ENCODE measurements at regions not wholly inside any gene's neighbourhood (a gene's known extent, or its start where the extent isn't known, plus 50 kb on each side); places are given as distances from the start of the nearest gene placed in this dataset.

DNA sequence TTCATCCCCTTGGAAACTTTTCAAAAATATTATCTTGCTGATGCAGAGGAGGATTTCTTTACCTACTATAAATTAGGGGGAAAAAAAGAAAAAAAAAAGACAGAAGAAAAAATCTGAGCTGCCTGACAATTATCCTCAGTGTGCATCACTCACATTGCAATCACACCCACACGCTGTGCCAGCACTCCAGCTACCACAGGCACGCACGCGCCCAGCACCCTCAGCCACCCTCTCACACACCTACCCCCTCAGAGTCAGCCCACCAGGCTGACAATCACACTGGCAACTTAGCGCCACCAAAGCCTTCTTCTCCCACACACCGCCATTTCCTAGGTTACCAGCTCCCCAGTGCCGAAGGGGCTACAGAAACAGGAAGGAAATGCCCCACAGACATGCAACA, 236.1 kb downstream of the KCNA4 start:
- no peak for DNase-seq

DNA sequence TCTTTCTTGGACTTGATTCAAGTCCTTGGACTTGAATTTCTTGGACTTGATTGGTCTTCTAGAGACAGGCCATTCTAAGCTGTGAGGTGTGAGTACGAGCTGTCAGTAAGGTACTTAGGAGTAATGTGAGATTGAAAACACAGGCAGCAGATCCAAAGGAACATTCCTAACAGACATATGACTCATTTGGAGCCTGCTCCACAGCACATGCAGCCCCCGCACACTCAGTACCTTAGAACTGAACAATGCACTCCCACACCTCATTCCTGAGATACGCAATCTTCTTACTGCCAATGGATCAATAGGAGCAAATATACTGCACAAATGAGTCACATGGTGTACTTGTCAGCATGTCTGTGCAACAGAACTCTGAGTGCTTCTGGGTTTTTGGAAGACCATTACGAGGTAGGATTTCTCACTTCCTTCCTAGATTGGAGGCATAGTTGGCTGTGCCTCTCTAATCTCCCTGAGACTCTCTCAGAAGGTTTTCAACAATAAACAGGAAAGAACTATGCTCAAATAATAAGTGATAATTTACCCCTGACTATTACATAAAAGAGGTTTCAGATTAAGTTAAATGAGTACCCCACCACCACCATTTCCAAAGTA, 243.1 kb downstream of the KCNA4 start:
- no peak for DNase-seq

DNA sequence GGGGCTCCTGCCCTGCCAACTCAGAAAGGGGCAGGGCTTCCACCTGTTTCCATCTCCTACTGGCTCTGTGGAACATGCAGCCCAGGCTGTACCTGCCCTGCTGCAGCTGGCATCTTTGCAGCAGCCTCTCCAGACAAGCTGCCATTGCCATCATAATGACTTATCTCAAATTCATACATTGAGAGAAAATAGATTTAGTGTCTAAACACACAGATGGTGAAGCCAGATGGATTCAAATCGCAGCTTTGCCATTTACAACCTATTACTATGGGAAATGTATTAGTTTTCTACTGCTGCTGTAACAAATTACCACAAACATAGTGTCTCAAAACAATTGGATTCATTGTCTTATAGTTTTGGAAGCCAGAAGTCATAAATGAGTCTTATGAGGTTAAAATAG, 260.0 kb downstream of the KCNA4 start:
- DNase-seq: no peak

DNA sequence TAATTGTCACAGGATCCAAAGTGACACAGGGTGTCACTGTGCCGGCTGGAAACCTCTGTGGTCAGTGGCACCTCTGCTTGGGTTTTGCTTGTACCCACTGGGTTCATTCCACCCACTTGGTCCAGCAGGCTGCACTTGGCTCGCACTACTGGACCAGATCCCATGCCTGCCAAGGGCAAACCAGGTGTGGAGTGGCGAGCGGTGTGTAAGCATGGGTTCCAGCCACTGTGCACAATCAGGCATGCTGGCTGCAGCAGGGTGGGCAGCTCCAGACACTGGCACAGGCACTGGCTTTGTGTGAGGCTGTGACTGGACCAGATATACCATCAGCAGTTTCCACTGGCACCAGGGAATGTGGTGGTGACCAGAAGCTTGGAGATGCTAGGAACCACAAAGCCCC, 261.4 kb downstream of the KCNA4 start:
- DNase-seq: no peak

DNA sequence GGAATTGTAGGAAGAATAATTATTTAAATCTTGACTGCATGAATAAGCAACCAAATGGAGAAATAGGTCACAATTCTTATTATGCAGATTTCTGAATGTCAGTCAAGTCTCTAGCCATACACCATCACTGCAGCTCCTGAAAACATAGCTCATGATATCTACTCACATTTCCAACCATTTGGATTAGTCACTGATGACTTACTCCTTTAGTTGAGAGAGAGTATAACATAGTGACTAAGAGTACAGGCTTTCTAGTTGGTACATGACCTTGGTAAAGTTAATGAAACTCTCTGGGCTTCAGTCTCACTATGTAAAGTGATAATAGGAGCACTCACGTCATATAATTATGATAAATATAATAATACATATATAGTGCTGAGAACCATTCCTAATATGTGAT, 265.2 kb downstream of the KCNA4 start:
- no peak for DNase-seq

DNA sequence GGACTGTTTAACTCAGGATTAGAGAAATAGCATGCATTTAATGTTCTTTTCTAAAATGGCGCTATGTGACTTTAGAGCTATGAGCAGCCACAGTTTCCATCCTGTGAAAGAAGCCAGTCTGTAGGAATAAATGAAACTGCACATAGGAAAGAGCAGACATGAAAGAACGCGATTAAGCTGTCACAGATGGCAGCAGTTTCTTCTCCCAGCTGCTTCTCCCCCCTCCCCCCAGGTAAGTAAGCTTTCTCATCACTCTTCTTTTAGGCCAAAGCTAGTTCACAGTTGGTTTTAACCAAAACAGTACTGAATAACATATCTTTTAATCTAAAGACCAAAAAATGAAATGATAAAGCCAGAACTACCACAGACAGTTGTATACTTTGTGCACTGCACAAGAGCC, 266.4 kb downstream of the KCNA4 start:
- no peak for DNase-seq

DNA sequence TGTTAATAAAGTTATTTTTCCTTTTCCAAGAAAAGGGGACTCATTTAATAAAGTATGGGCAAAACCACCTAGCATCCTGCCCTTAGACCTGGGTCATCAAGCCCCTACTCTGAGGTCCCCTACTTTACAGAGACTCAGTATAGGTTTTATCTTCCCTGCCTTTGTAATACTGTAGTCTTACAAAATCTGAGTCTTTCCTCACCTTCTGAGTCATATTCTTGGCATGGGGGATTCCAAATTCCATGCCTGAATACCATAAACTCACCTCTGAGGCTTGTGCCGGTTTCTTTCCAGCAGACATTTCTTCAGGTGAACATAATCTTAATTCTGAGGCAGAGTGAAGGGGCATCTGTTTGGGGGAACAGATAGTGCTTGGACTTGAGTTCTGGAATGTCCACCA, 282.5 kb downstream of the KCNA4 start:
- DNase-seq: no peak

DNA sequence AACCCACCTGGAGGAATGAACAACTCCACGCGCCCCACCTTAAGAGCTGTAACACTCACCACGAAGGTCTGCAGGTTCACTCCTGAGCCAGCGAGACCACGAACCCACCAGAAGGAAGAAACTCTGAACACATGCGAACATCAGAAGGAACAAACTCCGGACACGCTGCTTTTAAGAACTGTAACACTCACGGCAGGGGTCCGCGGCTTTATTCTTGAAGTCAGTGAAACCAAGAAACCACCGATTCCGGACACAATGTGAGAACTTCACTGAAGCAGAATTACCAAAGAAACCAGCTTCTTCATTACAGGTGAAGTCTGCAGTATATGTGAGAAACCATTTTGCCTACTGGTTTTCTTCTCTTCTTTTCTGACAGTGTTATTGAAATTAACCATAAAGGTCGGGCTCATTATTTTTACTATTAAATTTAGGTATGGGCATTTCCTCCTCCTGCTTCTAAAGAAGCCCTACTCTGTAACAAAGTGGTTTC, 303.0 kb downstream of the KCNA4 start:
- DNase-seq: no peak

DNA sequence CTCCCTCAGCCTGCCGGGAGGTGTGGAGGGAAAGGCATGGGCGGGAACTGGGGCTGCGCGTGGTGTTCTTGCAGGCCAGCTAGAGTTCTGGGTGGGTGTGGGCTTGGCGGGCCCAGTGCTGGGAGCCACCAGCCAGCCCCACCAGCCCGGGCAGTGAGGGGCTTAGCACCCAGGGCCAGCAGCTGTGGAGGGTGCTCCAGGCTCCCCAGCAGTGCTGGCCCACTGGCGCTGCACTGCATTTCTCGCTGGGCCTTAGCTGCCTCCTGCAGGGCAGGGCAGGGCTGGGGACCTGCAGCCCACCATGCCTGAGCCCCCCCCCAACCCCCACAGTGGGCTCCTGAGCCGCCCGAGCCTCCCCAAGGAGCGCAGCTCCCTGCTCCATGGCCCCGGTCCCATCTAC, 304.2 kb downstream of the KCNA4 start:
- no peak for DNase-seq

DNA sequence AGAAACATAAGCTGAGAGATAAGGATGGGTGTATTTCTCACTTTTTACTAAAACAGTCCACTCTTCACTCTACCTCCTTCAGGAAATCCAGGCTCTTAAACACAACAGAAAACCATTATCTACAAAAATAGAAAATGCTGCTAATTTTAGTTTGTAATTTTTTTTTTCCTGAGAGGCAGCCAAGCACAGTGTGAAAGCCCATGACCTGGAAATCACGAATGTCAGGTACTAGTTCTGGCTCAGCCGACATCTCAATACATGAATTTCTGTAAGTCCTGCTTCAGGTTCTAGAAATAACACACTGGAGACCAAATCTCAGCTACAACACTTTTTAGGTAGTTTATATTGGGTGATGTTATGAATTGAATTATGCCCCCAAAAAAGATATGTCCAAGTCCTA, 308.9 kb downstream of the KCNA4 start:
- no peak for DNase-seq

DNA sequence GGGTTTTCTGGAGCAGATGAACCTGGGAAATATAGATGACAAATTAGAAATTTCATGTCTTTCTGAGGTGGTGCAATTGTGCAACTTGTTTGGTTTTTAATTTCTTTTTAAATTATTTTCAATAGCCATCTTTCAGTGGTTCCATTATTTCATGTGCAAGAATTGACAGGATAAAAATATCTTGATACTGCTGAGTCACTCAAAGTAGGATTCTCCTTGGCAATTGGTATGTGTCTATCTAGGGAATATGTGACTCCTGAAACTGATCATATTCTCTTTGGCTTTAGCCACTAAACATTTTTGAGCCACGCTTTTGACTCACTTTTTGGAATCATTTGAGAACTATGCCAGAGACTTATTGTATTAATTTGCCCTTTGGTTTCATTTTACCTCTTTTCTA, 331.5 kb downstream of the KCNA4 start:
- DNase-seq: no peak

DNA sequence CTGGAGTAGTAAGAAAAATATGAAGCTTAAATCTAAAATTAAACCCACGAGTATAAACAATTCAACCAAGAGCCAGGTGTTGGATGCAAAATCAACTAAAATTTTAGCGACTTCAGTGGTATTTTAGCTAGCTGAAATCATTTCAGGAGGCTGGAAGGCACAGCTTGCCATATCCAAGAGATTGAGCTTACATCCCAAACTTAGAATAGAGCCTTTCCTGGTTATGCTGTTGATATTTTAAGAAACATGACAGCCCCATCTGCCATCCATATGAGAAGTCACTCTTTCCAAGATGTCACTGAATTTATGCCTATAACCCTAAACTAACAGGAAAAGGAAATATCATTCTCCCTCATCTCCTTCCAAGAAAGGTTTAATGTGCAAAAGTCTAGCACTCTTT, 334.0 kb downstream of the KCNA4 start:
- no peak for DNase-seq

DNA sequence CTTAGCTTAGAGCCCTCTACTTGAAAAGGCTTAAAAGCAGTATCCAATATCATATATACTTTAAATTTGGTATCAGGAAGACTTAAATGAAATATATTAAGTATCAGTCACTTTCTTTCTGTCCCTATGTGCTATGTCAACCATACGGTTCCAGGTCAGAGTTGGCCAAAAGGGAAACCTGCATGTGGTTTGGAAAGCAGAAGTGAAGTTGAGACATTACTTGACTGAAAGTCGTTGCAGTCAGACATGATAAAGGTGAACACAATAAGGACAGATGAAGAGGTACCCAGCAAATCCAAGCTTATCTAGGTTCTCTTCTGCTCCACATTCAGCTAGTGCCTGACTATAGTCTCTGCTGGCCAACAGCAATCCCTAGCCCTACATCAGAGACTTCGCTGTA, 336.8 kb downstream of the KCNA4 start:
- no peak for DNase-seq

DNA sequence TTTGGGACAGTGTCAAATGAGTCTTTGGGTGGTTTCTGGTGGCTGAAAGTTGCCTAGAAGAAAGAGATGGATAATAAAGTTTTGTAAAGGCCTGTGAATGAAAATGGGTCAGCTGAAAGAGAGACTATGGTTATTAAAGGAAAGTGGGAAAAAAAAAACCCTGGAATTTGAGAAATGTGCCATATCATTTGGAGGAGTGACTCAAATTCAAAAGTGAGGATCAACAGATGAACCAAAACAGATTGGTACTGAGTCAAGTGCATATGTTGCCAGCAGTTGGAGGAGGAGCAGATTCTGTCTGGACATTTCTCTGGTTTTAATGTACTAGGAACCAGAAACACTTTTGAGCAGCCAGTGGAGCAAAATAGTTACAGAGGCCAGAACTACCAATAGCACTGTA, 339.8 kb downstream of the KCNA4 start:
- DNase-seq: no peak

DNA sequence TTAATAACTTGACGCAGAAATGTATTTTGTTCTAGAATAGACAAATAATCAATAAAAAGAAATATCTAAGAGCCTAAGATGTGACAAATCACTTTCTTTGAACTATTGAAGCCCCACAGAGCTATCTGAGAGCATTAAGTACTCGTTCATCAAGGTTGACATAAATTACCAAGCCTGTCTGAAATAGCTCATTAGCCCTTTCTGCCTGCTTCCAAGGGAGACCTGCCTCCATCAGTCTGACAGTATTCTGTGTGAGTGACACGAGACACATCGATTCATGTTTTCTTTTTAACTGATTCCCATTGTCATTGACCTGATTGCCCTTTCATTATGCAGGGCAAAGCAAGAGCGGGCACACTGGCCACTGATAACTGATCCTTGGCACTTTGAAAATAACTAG, 347.5 kb downstream of the KCNA4 start:
- no peak for DNase-seq

DNA sequence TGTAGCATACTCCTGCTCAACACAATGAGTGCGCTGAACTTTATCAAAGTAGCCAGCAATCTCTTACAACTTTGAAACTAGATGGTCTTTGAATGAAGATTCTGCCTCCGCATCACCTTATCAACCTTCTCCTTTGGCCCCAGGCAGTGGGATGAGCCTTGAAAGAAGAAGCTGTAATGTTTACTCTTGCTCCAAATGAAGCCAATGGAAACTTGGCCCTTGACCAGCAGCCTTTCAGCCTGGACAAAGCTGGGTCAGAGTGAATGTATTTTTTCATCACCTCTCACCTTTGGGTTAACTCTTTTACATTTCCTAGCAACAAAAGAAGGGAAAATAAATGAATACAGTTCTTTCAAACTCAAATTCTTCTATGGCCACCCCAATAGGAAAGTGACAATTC, 359.1 kb downstream of the KCNA4 start:
- no peak for DNase-seq

DNA sequence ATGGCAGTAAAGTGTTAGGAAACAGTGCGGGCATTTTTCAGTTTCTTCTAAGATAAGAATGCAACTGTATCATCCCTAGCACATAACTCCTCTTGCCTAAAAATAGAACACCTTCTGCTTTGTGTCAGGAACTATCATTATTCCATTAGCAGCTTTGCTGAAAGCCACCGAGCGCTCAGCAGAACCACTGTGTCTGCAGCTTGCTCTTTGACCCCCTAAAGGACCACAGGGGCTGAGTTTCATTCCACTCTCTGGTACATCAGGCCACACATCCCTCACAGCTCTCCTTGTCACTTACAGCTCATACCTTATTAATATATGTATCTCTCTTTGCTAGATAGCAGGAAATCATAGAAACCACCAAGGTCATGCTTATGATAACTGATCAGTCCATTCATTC, 360.2 kb downstream of the KCNA4 start:
- DNase-seq: no peak

DNA sequence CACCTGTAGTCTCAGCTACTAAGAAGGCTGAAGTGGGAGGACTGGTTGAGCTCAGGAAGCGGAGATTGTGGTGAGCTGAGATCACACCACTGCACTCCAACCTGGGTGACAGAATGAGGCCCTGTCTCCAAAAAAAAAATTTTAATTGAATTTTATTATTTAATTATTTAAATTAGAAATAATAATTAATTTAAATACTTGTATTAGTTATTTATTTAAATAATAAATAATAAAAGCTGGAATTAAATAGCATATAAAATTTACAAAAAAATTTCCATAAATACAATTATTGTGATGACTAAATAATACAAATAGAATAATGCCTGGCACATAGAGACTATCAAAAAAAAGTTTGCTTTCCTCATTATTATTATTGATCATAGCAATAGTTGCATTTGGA, 371.5 kb downstream of the KCNA4 start:
- DNase-seq: no peak

DNA sequence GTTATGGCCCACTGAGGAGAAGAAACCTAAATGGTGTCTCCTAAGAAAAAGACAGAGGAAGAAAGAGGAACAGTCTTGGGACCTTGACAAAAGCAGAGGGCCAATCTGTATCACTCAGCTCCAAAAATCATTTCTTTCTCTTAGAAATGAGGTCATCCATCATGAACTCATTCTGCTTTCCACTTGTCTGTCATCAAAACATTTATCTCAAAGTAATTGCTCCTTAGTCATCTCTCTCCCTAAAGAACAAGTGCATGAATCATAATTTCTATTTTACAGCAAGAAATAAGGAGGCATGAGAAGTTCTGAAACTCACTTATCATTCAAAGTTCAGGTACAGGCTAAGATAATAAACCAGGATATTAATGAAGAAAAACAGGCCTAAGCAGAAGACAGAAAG, 375.6 kb downstream of the KCNA4 start:
- no peak for DNase-seq

DNA sequence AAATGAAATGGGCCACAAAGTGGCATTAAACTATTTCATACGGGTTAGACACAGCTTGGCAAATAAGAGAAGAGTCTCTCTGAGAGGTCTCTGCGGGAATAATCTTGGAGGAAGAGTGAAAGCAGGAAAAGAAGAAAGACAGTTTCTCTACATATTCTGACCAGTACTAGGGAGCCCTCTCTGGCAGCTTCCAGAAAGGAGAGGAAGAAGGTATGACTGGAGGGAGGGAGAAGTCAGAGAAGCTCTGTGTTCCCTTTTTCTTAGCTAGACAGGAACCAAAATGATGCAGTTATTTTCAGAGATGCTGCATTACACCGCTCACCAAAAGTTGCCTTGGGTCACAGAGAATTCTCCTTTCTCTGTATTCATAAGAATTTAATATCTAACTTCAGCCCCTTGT, 382.1 kb downstream of the KCNA4 start:
- no peak for DNase-seq

DNA sequence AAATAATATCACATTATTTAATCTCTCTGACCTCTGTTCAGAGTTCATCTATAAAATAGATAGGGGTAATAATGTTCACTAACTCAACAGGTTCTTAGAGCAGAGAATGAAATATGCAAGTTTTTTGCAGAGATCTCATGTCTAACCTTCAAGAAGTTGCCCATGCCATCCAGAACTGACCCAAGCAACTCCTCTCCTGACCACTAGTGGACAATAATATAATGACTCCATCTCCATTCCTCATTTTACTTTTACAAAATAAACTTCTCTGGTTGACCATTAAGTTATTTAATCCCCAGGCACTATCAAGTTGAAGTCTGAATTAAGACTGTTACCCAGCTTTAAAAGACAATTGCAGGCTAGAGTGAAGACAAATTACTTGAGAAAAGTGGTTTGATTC, 382.6 kb downstream of the KCNA4 start:
- DNase-seq: no peak

DNA sequence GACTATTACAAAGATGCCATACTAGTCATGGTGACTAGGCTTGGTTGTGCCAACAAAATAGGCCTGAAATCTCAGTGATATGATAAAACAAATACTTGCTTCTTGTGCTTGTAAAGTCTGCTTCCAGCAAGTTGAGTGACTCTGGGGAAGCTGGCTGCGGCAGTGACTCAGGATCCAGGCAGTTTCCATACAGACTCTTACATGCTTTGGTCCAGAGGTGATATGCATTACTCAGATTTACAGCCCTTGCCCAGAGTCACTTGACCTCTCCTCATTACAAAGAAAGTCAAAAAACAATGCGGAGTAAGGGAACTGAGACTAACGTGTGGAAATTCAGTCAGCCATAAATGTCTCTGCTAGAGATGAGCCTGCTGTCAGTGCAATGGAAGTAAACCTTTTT, 387.5 kb downstream of the KCNA4 start:
- no peak for DNase-seq

DNA sequence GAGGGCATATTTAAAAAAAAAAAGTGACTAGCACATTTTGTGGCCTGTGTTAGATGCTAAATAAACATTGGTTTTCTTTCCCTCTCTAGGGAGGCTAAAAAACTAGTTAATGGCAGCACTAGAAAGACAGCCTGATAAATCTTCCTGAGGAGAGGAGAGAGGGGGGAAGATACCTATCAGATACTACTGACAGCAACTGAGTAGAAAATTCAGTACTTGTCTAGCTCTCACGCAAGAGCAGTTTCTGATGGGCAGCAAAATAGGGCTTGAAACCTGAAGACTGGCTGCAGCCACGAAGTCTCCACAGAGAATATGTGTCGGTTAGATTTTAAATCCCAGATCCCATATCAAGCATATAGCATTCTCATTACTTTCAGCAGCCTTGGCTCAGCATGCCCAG, 388.2 kb downstream of the KCNA4 start:
- DNase-seq: no peak

DNA sequence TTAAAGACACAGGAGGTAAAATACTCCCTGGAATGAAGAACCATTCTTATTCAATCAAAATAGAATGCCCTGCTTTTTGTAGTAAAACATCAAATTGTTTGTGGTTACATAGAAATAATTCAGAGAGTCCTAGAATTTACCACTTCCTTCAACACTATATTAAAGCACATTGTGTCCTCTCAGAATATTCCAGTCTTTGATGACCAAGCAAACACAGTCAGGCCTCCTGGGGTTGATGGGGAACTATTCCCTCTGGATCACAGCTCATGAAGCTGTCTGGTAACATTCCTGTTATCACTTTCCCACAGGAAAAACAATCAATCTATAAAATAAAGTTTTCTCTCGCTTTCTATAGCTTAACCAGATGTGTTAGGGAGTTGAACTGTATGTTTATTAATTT, 389.3 kb downstream of the KCNA4 start:
- no peak for DNase-seq

DNA sequence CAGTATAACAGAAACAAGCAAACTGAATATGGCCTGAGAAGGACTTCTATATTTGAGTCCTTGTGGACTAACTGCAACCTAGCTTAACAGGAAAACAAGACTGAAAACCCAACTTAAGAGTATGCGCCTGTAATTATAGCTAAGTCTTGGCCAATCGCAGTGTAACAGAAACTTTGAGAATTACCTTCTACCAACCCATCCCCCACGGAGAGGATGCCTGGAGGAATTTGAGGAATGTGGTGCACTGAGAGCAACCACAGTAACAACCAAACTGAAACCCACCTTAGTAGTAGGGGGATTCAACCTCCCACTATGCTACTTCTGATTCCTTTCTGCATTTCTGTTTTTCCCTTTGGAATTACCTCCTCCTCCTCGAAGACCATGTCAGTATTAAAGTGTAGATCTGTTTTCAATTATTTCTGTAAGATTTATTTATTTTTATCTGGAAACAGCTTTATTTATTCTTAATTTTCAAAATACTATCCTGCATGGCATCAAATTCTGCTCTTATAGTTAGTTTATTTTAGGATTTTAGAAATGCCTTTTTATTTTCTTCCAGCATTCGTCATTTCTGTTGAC, 393.6 kb downstream of the KCNA4 start:
- no peak for DNase-seq

DNA sequence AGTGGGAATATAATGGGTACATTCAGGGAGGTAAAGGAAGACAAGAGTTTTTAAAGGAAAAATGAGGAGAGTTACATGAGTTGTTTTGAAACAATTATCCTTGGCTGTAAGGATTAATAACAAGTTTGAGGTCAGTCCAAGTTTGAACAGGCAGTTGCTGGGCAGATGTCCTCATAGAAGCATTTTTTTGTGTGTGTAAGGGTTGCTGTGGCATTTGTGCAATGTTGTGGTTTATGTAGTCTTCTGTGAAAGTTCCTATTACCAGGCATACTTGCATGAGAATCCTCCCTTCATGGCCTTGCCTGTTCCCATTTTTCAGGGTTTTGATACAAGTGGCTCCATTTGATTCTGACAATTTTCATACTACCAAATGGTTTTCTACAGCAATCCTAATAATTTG, 400.2 kb downstream of the KCNA4 start:
- no peak for DNase-seq
